Urothelium cell line (cell line): ENCODE measurements at regions not wholly inside any gene's neighbourhood (a gene's known extent, or its start where the extent isn't known, plus 50 kb on each side); places are given as distances from the start of the nearest gene placed in this dataset.
A peak's percentile ranks its signal among the peaks of the same experiment; 100 is the strongest.

Experiments
- DNase-seq: peaks from one replicate; pipeline ENCODE4 v3.0.0; 2011; ENCODE audit warnings: low spot score, mixed read lengths
- FAIRE-seq: peaks from 2 replicates; lab custom pipeline; 2011; peaks lifted over from hg19 to GRCh38; lab: Jason Lieb, UNC

DNA sequence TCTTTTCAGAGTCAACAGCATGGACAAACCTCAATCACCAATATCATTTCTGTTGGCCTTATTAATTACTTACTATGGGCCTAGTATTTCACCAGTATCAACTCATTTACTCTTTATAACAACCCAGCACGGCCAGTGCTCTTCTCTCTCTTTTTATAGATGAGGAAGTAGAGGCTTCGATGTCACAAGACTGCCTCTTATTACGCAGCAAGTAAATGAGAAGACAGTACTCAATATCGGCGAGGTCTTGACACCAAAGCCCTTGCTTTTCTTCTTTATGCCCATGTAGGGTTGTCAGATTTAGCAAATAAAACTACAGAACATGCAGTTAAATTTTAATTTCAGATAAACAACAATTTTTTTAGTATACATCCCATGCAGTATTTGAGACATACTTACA is 99.0 kb upstream of the KCNMB2 start:
- DNase-seq, result no peak
- FAIRE-seq, result no peak

DNA sequence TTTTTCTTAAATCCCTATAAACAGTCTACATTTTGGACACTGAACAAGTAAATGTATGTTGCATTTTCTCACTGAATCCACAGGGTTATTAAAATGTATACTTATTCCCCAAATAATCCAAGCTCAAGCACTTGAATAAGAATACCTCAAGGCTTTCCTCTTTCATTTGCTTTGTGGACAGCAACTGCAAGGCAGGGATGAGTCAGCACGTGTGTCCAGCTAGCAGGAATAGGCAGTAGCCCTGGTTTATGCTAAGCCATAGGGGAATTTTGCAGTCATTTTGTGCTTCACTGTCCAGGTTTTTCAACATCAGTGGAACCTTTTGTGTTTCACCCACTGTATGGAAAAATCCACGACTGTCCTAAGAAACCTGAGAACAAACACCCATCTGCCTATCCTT is 96.7 kb upstream of the KCNMB2 start:
- DNase-seq (peak; percentile 47), FAIRE-seq (no peak)

GRCh38 chr3:178440043-178440442 is 96.2 kb upstream of the KCNMB2 start:
- no peak for DNase-seq
- no peak for FAIRE-seq

DNA sequence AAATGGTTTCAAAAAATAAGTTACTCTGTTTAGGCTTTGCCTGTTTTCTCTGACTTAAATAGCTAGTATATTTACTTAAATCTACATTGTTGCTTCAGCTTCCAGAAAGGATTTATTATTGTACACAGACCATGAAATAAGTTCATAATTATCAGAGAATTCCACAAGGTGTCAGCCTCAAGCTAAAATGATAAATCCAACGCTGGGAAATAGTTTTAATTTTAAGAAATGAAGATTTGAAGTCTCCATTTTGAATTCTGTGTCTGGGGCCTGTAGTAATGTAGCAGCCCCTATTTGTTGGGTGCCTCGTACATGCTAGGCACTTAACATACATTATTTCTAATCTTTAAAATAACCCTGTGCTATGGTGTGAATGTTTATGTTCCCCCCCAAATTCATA is 92.6 kb upstream of the KCNMB2 start:
- DNase-seq (no peak), FAIRE-seq (no peak)

DNA sequence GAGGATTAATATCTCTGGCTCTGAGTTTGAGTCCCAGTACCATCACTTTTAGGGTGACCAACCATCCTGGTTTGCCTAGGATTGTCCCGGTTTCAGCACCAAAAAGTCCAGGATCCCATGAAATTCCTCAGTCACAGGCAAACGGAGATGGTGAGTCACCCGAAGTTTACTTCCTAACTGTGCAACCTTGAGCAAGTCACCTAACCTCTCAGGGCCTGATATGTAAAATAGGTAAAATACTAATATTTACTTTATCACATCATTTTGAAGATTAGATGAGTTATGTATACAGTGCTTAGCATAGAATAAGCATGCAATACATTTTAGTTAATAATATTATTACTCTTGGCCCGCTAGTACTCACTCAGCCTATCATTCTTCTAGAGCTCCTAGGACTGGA is 91.1 kb upstream of the KCNMB2 start:
- FAIRE-seq (no peak), DNase-seq (no peak)

GRCh38 chr3:178446059-178446458 is 90.2 kb upstream of the KCNMB2 start:
- FAIRE-seq, result no peak
- DNase-seq, result no peak

- DNase-seq (no peak), FAIRE-seq (no peak)
Measured at GRCh38 chr3:178450476-178450875, 85.8 kb upstream of the KCNMB2 start.

- FAIRE-seq, result no peak
- no peak for DNase-seq
Measured at GRCh38 chr3:178451799-178452198, 84.4 kb upstream of the KCNMB2 start.

GRCh38 chr3:178454726-178455125 is 81.5 kb upstream of the KCNMB2 start:
- FAIRE-seq (no peak), DNase-seq (no peak)

GRCh38 chr3:178455226-178455625 is 81.0 kb upstream of the KCNMB2 start:
- no peak for DNase-seq
- FAIRE-seq, result no peak

DNA sequence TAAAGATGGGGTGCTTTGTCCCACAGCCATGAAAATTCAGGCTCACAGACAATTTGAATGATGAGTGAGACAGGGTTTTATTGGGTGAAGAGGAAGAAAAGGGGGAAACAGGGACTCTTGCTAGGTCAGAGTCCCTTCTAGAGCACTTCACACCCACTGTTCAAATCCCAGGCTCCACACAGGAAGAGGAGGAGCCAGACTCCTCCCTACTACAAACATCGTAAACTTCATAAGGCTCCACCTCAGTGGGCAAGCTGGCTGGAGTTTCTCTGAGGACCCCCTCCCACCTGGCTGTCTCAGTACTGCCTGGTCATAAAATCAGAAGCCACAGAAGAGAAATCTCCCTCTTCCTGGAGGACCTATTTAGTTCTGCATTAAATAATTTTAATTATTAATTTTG is 80.3 kb upstream of the KCNMB2 start:
- DNase-seq (no peak), FAIRE-seq (no peak)

- no peak for DNase-seq
- FAIRE-seq, result no peak
Measured at GRCh38 chr3:178456621-178457285, 79.5 kb upstream of the KCNMB2 start.

GRCh38 chr3:178457511-178457910 is 78.7 kb upstream of the KCNMB2 start:
- FAIRE-seq, result no peak
- DNase-seq, result no peak

DNA sequence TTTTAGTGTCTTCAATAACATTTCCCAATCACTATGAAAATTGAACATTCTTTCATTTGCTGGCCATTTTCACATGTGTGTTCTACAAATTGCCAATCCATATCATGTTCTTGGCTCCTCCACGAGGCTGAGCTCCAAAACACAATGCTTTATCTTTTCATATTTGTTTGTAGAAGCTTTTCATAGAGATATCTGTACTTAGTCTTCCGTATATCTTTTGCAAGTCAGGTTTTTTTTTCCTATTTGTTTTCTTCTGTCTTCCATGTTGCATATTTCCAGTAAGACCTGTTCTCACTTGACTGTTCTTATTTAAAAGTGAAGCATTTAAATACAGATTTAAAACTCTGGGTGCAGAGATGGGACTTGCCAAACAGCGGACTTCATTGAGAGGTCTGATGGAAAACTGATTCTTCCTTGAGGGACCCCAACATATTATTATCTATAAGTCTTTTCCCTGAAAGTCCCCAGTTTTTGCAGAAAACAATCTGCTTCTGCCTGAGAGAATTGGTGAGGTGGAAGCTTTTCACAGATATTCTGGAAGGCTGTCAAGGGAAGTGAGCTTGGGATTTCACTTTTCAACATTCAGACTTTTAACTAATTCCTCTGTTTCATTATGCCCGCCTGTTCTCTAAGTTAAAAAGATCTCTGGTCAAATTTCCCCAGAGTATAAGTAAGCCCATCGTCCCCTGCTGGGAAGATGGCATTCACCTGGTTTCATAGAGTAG is 77.8 kb upstream of the KCNMB2 start:
- no peak for DNase-seq
- no peak for FAIRE-seq

DNA sequence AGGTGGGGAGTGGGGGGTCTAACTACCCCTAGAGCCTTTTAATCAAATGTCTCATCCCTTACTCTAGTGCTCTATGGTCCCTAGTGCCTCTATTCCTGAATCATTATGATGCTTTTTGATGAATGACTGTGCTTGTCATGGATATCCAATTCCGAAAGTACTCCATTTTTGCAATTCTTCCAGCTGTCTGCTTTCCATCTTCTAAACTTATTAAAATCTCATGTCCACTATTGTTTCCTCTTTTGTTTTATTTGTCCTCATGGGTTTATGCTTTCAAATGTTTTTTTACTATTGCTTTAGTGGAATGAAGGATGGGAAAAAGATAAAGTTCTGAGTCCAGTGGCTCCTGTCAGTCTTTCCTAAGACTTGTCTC is 77.2 kb upstream of the KCNMB2 start:
- DNase-seq (no peak), FAIRE-seq (no peak)

DNA sequence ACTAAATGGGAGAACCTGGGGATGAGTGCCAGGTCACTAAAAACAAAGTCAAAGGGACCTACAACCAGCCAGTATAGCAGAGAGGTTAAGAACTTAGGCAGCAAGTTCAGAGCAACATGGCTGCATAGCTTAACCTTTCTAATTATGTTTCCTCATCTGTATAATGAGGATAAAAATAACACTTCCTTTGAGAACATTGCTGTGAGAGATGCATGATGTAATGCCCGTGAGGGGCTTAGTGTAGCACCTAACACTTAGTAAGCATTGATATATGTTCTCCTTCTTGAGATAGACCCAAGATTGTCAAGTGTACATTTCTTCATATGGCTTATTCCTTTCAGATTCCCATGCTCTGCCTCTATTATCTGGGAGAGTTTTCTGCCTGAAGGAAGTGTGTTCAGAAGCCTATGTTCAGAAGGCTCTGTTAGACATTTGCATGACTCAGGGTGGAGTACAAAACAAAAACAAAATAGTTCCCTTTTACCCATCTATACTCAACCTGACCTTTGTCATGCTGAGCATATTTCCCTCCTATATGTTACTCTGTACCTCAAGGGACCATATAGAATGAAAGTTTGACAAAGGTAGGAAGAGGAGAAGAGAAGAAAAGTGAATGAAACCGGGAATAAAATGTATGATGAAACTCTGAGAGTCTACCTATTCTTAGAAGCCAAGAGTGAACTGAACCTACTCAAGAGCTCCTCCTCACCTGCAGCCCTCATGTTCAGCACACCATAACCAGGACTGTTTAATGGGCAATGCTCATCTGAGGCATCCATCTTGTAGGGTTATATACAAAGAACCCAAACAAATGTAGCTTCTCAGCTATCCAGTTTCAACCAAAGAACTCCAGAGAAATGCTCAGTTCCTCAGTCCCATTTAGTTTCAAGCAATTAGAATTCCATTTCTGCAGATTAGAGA is 70.7 kb upstream of the KCNMB2 start:
- DNase-seq, result no peak
- FAIRE-seq, result no peak

DNA sequence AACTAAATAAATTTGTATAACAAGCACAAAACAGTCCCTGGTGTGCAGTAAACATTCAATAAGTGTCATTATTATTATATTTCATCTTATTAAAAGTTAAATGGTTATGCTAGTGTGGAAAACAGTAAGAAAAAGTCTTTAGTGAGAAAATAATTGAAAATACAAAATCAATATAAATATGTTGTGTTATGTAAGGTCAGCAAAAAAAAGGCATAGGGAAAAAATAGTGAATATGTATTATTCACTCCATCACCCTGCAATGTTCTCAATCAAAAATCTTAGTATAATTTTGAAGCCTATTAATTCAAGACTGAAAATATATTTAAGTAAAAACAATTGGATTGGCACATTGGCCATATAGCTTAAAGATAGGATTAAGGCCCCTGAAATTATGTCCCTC is 63.3 kb upstream of the KCNMB2 start:
- no peak for DNase-seq
- FAIRE-seq, result no peak

DNA sequence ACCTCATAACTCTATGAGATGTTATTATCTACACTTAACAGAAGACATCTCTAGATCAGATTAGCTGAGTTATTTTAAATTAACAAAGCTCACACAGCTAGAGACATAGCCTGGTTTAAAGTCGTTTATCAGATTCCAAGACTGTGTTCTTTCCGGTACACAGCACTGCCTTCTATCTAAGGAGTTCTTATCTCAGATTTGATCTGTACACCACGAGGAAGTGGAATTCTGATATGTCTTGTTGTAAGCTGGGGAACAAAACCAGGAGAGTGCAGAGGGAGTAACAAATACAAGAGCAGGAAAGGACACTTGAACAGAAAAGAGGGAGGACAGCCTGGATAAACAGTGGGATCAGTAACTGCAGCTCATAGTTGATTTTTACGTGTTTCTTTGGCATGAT is 61.7 kb upstream of the KCNMB2 start:
- FAIRE-seq (no peak), DNase-seq (no peak)

- FAIRE-seq (no peak), DNase-seq (no peak)
Measured at GRCh38 chr3:178475062-178475461, 61.2 kb upstream of the KCNMB2 start.

- no peak for FAIRE-seq
- DNase-seq, result no peak
Measured at GRCh38 chr3:178476886-178477285, 59.4 kb upstream of the KCNMB2 start.

- no peak for FAIRE-seq
Measured at GRCh38 chr3:178479446-178479845, 56.8 kb upstream of the KCNMB2 start.

DNA sequence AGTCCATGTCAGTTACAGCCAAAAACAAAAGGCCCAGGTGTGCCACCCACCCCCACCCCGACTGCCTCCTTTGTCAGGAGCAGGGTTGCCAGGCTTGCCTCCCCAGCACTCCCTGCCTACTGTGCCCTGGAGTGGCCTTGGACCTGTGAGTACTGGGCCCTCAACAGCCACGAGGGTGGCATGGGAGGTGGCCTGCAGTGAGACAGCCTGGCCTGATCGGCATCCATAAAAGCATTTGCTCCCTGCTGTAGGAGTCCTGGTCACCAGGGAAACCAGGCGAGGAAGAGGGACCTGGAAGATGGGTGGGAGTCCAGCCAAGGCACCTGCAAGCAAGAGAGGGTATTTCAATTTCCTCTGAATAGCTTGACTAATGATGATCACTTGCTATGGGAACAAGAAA is 56.4 kb upstream of the KCNMB2 start:
- no peak for FAIRE-seq
- DNase-seq, result no peak

More at GRCh38 chr3:178479446-178479845, 56.8 kb upstream of the KCNMB2 start:
- DNase-seq, result no peak
